GM21447 (cell line): ENCODE measurements at regions not wholly inside any gene's neighbourhood (a gene's known extent, or its start where the extent isn't known, plus 50 kb on each side); places are given as distances from the start of the nearest gene placed in this dataset.

Experiments
- ATAC-seq: cut with Tn5 transposase; IDR thresholded peaks from one replicate; pipeline ENCODE4 v1.9.1; 2021; ENCODE audit not compliant: unreplicated experiment

DNA sequence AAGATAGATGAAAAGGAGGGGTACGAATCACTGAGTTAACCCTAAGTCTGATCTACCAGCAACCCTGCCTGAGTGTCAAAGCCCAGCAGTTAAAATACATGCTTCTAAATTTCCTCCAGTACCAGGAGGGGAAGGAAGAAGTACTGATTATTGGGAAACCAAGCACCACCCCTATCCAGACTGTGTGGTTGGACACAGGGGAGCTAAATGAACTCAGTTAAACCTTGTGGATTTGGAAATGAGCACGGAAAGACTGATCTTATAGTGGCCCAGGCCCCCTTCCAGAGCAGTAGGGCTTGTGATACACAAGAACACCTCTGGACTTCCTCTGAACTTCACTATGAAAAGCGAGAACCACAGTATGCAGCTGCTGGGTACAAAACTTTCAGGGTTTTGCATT is 585.6 kb downstream of the MAFB start:
- no peak for ATAC-seq

DNA sequence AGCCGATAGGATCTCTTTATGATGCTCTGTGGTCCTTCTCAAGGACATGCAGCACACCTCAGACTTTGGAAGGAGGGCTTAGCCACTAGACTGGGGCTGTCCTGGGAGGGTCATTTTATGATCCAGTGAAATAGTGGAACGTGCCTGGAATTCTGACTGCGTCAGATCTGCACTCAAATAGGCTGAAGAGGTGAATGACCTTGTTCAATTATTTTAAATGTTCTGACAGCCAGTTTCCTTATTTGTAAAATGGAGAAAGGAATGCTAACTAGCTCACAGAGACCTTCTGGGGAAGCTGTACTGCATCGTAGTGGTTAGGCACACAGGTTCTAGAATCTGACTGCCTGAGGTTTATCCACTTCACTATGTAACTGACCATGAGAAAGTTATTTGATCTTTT is 587.5 kb downstream of the MAFB start:
- no peak for ATAC-seq

GRCh38 chr20:40100261-40100660 is 588.8 kb downstream of the MAFB start:
- ATAC-seq: no peak

GRCh38 chr20:40090236-40090635 is 598.8 kb downstream of the MAFB start:
- ATAC-seq: no peak

DNA sequence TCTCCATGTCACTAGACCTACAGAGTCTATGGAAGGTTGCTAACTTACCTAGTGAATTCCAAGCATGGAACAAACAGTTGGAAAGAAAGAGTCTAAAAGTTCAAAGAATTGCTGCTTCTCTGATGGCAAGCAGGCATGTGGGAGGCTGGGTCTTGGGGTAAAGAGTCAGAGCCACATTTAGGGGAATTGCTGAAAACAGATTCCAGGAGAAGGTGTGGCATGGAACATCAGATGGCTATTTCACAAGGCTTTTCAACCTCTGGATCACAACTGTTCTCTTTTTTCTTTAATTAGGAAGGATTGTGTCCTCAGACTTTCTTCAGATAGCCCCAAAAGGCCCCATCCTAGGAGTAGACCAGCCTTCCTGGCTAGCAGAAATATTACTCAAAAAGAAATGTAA is 601.5 kb downstream of the MAFB start:
- ATAC-seq: no peak

DNA sequence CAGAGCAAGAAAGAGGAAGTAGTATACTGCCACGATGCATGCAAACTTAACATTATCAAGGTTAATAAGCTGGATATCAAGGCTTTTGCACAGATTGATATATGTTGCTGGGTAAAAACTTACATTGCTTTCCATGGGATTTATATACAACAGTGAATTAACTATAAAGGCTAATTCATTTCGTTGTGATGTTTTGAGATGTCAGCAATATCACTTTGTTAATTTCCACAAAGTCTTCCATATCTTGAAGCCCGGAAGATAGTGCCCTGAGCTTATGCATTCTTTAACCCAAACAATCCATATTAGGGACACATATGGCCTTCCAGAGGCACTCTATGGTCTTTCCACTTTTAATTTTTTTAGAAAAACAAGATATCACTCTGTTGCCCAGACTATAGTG is 603.5 kb downstream of the MAFB start:
- ATAC-seq: no peak

GRCh38 chr20:40082436-40082835 is 606.6 kb downstream of the MAFB start:
- no peak for ATAC-seq

- no peak for ATAC-seq
These were observed 607.4 kb downstream of the MAFB start for GRCh38 chr20:40081653-40082052.

GRCh38 chr20:40080041-40080652 is 608.9 kb downstream of the MAFB start:
- ATAC-seq: no peak

DNA sequence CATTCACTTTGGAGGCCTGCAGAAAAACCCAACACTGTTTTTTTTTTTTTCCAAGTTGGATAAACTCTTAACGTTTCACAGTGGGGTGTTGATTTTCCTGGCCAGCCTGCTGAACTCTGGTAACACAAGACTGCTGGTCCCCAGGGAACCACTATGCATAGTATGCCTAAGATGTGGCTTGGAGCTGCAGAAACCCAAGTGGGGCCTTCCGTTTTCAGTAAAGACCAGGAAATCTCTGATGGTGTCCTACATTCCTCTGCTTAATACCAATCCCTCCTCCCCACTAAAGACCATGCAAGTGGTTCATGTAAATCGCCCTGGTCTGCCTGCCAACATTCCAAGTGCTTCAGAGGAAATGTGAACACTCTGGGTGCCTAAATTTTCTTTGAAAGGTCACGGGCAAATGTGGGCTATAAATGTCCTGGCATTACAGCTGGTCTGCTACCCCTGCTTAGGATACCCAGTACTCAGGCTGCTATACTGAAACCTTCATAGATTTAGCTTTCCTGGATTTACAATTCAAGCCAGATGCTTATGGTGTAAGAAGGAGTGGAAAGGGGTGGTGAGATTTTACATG is 615.4 kb downstream of the MAFB start:
- ATAC-seq: no peak

GRCh38 chr20:40072907-40073306 is 616.1 kb downstream of the MAFB start:
- ATAC-seq: no peak

DNA sequence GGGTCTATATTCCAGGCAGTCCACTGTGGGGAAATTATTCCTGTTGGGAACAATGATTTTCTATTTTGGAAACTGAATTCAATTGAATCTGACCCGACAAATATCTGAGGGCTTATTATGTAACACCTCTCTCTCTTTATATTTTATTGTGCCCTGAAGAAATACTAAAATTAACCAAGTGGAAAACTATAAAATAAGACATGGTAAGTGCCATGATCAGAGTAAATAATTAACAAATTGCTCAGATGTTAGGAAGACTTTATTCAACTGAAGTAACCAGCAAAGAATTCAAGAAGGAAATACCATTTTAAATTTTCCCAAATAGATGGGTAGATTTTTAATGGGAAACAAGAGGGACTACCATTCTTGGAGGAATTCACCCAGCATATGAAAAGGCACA is 632.9 kb downstream of the MAFB start:
- ATAC-seq: no peak

DNA sequence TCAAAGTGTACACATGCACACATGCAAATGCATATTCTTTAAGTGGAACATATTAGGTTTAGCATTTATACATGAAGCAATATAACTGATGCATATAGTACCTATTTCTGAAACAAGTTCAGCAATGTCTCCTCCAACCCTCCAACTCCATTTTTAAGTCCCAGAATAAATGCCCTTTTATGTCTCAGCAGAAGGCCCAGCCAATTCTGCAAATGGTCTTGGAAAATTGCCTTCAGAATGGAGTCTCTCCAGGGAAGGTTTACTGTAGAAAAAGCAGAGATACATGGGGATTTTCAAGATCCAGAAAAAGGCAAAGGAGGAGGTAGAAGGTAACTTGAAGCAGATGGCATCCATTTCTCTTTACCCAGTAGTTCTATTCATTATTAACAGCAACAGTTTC is 633.3 kb downstream of the MAFB start:
- ATAC-seq: no peak

DNA sequence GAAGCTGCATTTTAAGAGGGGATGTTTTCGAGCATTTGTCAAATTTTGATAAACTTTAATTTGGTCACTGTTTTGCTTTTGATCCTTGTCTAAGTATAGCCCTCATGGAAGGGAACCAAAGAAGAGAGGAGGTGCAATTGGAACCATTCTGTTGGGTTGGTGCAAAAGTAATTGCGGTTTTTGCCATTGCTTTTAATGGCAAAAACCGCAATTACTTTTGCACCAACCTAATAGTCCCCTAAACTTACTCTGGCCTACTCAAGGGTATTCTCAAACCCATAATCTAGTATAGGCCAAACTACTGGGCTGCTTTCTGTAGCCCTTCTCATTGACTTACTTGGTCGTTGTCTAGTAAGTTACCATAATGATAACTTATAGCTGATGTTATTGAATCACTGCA is 634.7 kb downstream of the MAFB start:
- no peak for ATAC-seq

- no peak for ATAC-seq
These were observed 638.4 kb downstream of the MAFB start for GRCh38 chr20:40050596-40050995.

- ATAC-seq: no peak
These were observed 639.2 kb downstream of the MAFB start for GRCh38 chr20:40049854-40050253.

DNA sequence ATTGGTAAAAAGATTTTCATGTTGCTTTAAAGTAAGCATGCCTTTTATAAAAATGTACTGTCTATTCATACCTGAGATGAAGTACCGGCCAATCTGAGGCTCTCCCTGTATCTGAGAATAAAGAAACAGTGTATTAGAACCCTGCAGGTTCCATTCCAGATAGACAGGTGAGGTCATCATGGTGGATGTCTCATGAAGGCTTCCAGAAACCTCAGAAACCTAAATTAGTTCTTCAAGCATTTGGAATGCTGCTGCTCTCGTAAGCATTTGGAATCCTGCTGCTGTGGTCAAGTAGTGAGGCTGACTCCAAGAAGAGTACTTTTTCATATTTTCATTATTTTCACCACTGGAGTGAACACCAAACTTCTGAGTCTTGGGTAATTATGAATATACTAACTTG is 642.3 kb downstream of the MAFB start:
- no peak for ATAC-seq

- no peak for ATAC-seq
These were observed 651.5 kb downstream of the MAFB start for GRCh38 chr20:40037511-40037910.

GRCh38 chr20:40029589-40029988 is 659.4 kb downstream of the MAFB start:
- no peak for ATAC-seq

GRCh38 chr20:40019510-40019909 is 669.5 kb downstream of the MAFB start:
- no peak for ATAC-seq

GRCh38 chr20:40017765-40018164 is 671.3 kb downstream of the MAFB start:
- no peak for ATAC-seq

- no peak for ATAC-seq
These were observed 672.1 kb downstream of the MAFB start for GRCh38 chr20:40016890-40017289.

- no peak for ATAC-seq
These were observed 672.6 kb downstream of the MAFB start for GRCh38 chr20:40016392-40016791.
